Psoas muscle (tissue), 7 donors: ENCODE measurements at regions not wholly inside any gene's neighbourhood (a gene's known extent, or its start where the extent isn't known, plus 50 kb on each side); places are given as distances from the start of the nearest gene placed in this dataset.

ENCODE experiments used
- ATAC-seq, 4 donors: fragments of 200-7000 bp; cut with Tn5 transposase; one replicate each; pipeline ENCODE4 v1.9.1; 2020; ENCODE audit warnings: moderate library complexity in 3 of 4, mild to moderate bottlenecking in 2 of 4
- DNase-seq, 2 donors: peaks; one replicate each; pipeline ENCODE4 v3.0.0-alpha.2; 2020
- H3K27ac ChIP-seq: fragments of 200-600 bp; one replicate; pipeline ENCODE4 v1.8.0; 2022
- H3K27me3 ChIP-seq, 3 donors: fragments of 200-600 bp in 1 of 3; one replicate each; pipeline versions ENCODE4 v1.6.1 to v1.8.0; 2013 to 2022; ENCODE audit warnings: low read length in 2 of 3, mild to moderate bottlenecking in 2 of 3, moderate library complexity in 1 of 3; ENCODE audit not compliant: insufficient read depth in 3 of 3
- H3K36me3 ChIP-seq, 2 donors: fragments of 200-600 bp in 1 of 2; one replicate each; pipeline versions ENCODE4 v1.6.1 to v1.8.0; 2013 to 2022; ENCODE audit warnings: low read depth in 1 of 2, mild to moderate bottlenecking in 1 of 2, moderate library complexity in 1 of 2; ENCODE audit not compliant: insufficient read depth in 1 of 2
- H3K4me1 ChIP-seq: fragments of 200-600 bp; one replicate; pipeline ENCODE4 v1.8.0; 2022
- H3K4me3 ChIP-seq: fragments of 200-600 bp; one replicate; pipeline ENCODE4 v1.8.0; 2022; ENCODE audit warnings: mild to moderate bottlenecking
- H3K9me3 ChIP-seq: fragments of 200-600 bp; one replicate; pipeline ENCODE4 v1.8.0; 2022
- CTCF ChIP-seq: fragments of 200-600 bp; IDR thresholded peaks from one replicate; pipeline ENCODE4 v1.8.0; 2022; ENCODE audit warnings: antibody characterized with exemption
- WGBS, 3 donors: extraction: QIAGEN DNeasy Blood & Tissue Kit; methylation state at CpG; one replicate each; pipeline versions ENCODE4 v1.1.6 to v1.1.7; 2013; 5-methylcytosine and 5-hydroxymethylcytosine counted together
- intact Hi-C, 2 donors: fragments of 100-400 bp; cut with DNase I; formaldehyde crosslinking; loops; one replicate each; pipeline versions ENCODE4 v1.11.0 to v1.14.2; 2022
- donor health status: healthy with polysubstance abuse.
- donor health status: DM: no; HTN: no; CAD: no; lungs with moderate emphysema.
- donor health status: Bipolar disorder and iron deficiency.
- donor health status: healthy.
- donor health status: DM: yes; HTN: yes; CAD: no.
- donor health status: DM: no; HTN: no; CAD: no.
- donor health status: DM: yes; HTN: yes; CAD: no.

- intact Hi-C loops: no loop called here
Observed at GRCh38 chr17:22490399-22490798, 798.1 kb downstream of the KCNJ18 start.

GRCh38 chr17:22492331-22492730, 800.0 kb downstream of the KCNJ18 start:
- DNase-seq (no peak), ATAC-seq (no peak)
- Histone ChIP-seq H3K36me3 (no peaks in the 10 kb centered on the region), H3K27ac (no peak overlapping the region), H3K9me3 (no peaks in the 10 kb centered on the region), H3K4me3 (no peak overlapping the region), H3K4me1 (no peaks in the 10 kb centered on the region), H3K27me3 (no peaks in the 10 kb centered on the region)
- intact Hi-C loops: no loop called here
- WGBS, 3 donors: 42 to 54% (median 43%) methylated on average over 4 of the region's 4 CpGs
- no peak for TF ChIP-seq CTCF

More at GRCh38 chr17:22490399-22490798, 798.1 kb downstream of the KCNJ18 start:
- Histone ChIP-seq H3K4me1 (no peaks in the 10 kb centered on the region), H3K36me3 (no peaks in the 10 kb centered on the region), H3K4me3 (no peak overlapping the region), H3K27me3 (no peaks in the 10 kb centered on the region), H3K27ac (no peak overlapping the region), H3K9me3 (no peaks in the 10 kb centered on the region)
- DNase-seq: no peak
- ATAC-seq: no peak
- TF ChIP-seq CTCF: no peak
- WGBS, 3 donors: 37 to 47% (median 47%) methylated on average over 3 of the region's 3 CpGs

- DNase-seq (no peak), ATAC-seq (no peak)
- Histone ChIP-seq H3K4me3 (no peak overlapping the region), H3K9me3 (no peaks in the 10 kb centered on the region), H3K4me1 (no peaks in the 10 kb centered on the region), H3K36me3 (no peaks in the 10 kb centered on the region), H3K27me3 (no peaks in the 10 kb centered on the region), H3K27ac (no peak overlapping the region)
- intact Hi-C loops: no loop called here
- no peak for TF ChIP-seq CTCF
- 72 to 80% (median 75%) methylated on average over 5 of the region's 5 CpGs for WGBS, 3 donors
Observed at GRCh38 chr17:22496450-22496849, 804.1 kb downstream of the KCNJ18 start.

- Histone ChIP-seq H3K36me3 (no peaks in the 10 kb centered on the region), H3K27me3 (no peaks in the 10 kb centered on the region), H3K9me3 (no peaks in the 10 kb centered on the region), H3K27ac (no peak overlapping the region), H3K4me1 (no peaks in the 10 kb centered on the region), H3K4me3 (no peak overlapping the region)
- no peak for ATAC-seq
- TF ChIP-seq CTCF: no peak
- 70 to 79% (median 74%) methylated on average over 5 of the region's 5 CpGs for WGBS, 3 donors
- intact Hi-C loops: no loop called here
- DNase-seq: no peak
Observed at GRCh38 chr17:22503322-22503899, 811.1 kb downstream of the KCNJ18 start.

- no peak for DNase-seq
- no peak overlapping the region for H3K4me3 ChIP-seq
- ATAC-seq: no peak
- WGBS, 3 donors: 84 to 89% (median 88%) methylated on average over 10 of the region's 10 CpGs
- no peaks in the 10 kb centered on the region for H3K9me3 ChIP-seq
- intact Hi-C loops: no loop called here
- no peaks in the 10 kb centered on the region for H3K36me3 ChIP-seq
- no peaks in the 10 kb centered on the region for H3K4me1 ChIP-seq
- no peak for TF ChIP-seq CTCF
- no peak overlapping the region for H3K27ac ChIP-seq
- no peaks in the 10 kb centered on the region for H3K27me3 ChIP-seq
Observed at GRCh38 chr17:22505660-22506059, 813.3 kb downstream of the KCNJ18 start.
